GM10266 (cell line): ENCODE measurements at regions not wholly inside any gene's neighbourhood (a gene's known extent, or its start where the extent isn't known, plus 50 kb on each side); places are given as distances from the start of the nearest gene placed in this dataset.
A peak's percentile ranks its signal among the peaks of the same experiment; 100 is the strongest.

Source experiments
- DNase-seq: peaks from one replicate; pipeline ENCODE4 v3.0.0; 2012; ENCODE audit errors: extremely low spot score
- TF ChIP-seq, protein P1 (sequence below): IDR thresholded peaks from 2 replicates; pipeline ENCODE4 v1.5.1; 2012; ENCODE audit warnings: mild to moderate bottlenecking, low read depth; ENCODE audit not compliant: control insufficient read depth, insufficient read depth; ENCODE audit errors: missing control alignments

DNA sequence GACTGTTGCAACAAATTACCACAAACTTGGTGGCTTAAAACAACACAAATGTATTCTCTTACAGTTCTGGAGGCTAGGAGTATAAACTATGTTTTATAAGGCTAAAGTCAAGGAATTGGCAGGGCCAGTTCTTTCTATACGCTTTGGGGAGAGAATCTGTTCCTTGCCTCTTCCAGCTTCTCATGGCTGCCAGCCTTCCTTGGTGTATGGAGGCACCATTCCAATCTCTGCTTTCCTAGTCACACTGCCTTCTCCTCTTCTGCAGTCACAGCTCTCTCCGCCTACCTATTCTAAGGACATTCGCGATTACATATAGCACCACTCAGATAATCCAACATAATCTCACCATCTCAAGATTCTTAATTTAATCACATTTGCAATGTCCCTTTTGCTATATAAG lies 140.4 kb upstream of the GNAO1 start:
- TF ChIP-seq, protein P1, sequence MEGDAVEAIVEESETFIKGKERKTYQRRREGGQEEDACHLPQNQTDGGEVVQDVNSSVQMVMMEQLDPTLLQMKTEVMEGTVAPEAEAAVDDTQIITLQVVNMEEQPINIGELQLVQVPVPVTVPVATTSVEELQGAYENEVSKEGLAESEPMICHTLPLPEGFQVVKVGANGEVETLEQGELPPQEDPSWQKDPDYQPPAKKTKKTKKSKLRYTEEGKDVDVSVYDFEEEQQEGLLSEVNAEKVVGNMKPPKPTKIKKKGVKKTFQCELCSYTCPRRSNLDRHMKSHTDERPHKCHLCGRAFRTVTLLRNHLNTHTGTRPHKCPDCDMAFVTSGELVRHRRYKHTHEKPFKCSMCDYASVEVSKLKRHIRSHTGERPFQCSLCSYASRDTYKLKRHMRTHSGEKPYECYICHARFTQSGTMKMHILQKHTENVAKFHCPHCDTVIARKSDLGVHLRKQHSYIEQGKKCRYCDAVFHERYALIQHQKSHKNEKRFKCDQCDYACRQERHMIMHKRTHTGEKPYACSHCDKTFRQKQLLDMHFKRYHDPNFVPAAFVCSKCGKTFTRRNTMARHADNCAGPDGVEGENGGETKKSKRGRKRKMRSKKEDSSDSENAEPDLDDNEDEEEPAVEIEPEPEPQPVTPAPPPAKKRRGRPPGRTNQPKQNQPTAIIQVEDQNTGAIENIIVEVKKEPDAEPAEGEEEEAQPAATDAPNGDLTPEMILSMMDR = no peak
- no peak for DNase-seq

DNA sequence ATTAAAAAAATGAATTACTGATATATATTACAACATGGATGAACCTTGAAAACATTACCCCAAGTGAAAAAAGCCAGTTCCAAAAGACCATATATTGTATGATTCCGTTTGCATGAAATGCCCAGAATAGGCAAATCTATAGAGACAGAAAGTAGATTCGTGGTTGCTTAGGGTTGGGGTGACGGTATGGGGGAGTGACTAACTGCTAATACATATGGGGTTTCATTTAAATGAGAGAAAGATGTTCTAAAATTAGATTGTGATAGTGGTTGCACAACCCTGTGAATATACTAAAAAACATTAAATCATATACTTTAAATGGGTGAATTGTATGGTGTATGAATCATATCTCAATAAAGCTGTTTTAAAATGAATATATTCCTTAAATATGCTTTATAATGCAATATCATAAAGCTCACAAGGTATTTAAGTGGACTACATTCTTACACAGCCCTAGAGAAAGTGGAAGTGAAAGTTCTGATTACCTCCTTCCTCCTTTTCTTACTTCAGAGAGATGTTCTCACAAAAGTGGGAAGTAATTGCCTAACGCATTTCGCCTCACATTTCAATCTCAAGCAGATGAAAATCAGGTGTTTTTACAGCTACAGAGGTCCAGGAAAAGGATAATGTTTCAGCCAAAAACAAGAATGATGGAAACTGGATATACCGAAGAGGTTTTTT lies 142.7 kb upstream of the GNAO1 start:
- TF ChIP-seq, protein P1 = no peak
- DNase-seq = peak; percentile 31

- no peak for DNase-seq
- TF ChIP-seq, protein P1 = no peak
Measured at GRCh38 chr16:56047307-56048234, 143.7 kb upstream of the GNAO1 start.

GRCh38 chr16:56042416-56042815 lies 148.9 kb upstream of the GNAO1 start:
- TF ChIP-seq, protein P1 = no peak
- no peak for DNase-seq

- peak; percentile 16 for DNase-seq
- TF ChIP-seq, protein P1 = peak; percentile 39
Measured at GRCh38 chr16:56041556-56042140, 149.6 kb upstream of the GNAO1 start.

- TF ChIP-seq, protein P1 = no peak
- DNase-seq = no peak
Measured at GRCh38 chr16:56038564-56039098, 152.7 kb upstream of the GNAO1 start.
